Lower leg skin (tissue), 4 donors: ENCODE measurements at regions not wholly inside any gene's neighbourhood (a gene's known extent, or its start where the extent isn't known, plus 50 kb on each side); places are given as distances from the start of the nearest gene placed in this dataset.

ENCODE experiments used
- DNase-seq, 2 donors: peaks; one replicate each; pipeline ENCODE4 v3.0.0-alpha.2; 2019; ENCODE audit warnings: low spot score in 2 of 2
- H3K4me3 ChIP-seq: fragments of 200-600 bp; sonication (generic); 2 replicates; pipeline ENCODE4 v1.5.1; 2017; ENCODE audit warnings: mild to moderate bottlenecking, low read depth; ENCODE audit not compliant: poor library complexity, severe bottlenecking
- CTCF ChIP-seq, 3 donors: fragments of 450-650 bp; IDR thresholded peaks; one replicate each; pipeline ENCODE4 v1.5.1; 2016; ENCODE audit warnings: antibody characterized with exemption in 3 of 3, mild to moderate bottlenecking in 3 of 3, moderate library complexity in 2 of 3
- POLR2A ChIP-seq, 2 donors: fragments of 450-650 bp; IDR thresholded peaks; one replicate each; pipeline ENCODE4 v1.6.1; 2016 to 2017; ENCODE audit warnings: antibody characterized with exemption in 2 of 2, mild to moderate bottlenecking in 1 of 2, moderate library complexity in 1 of 2
- WGBS, 2 donors: methylation state at CpG; one replicate each; pipeline ENCODE4 v1.1.5; 2018; 5-methylcytosine and 5-hydroxymethylcytosine counted together
- intact Hi-C: fragments of 100-400 bp; cut with DNase I; formaldehyde crosslinking; loops from one replicate; pipeline ENCODE4 v1.15.0; 2023; ENCODE audit warnings: low total_unique reads

- WGBS, 2 donors: 54 to 60% methylated on average over 1 of the region's 1 CpG
- intact Hi-C loops: no loop called here
- no peak for TF ChIP-seq CTCF (IDR thresholded peaks at IDR 0.05)
- TF ChIP-seq POLR2A (IDR thresholded peaks at IDR 0.05): no peak
- DNase-seq: no peak
- no peak overlapping the region for H3K4me3 ChIP-seq
These were observed 300.6 kb upstream of the POGK start for GRCh38 chr1:166538646-166539045.

DNA sequence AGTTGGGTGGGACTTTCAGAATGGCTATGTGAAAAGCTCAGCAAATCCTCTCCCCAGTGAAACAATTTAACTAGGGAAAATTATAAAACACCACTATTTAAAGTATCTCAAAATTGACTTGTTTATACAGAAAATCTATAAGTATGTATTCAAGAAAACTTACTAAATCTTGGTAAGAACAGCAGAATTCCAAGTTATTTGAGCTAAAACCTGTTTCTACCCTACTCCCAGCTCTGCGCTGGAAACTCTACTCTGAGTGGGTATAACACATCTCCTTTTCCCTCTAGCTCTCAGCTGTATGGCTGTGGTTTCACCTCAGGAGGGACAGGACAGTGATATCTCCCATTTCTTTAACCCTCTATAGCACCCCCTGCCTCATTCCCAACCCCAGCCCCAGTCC lies 295.2 kb upstream of the POGK start:
- 93 to 95% methylated on average over 1 of the region's 1 CpG for WGBS, 2 donors
- no peak for DNase-seq
- no peak for TF ChIP-seq POLR2A (IDR thresholded peaks at IDR 0.05)
- no peak for TF ChIP-seq CTCF (IDR thresholded peaks at IDR 0.05)
- no peak overlapping the region for H3K4me3 ChIP-seq
- intact Hi-C loops: no loop called here

- no peak for DNase-seq
- TF ChIP-seq CTCF (IDR thresholded peaks at IDR 0.05) (no peak), POLR2A (IDR thresholded peaks at IDR 0.05) (no peak)
- H3K4me3 ChIP-seq: no peak overlapping the region
- intact Hi-C loops: no loop called here
- WGBS, 2 donors: 68 to 92% methylated on average over 1 of the region's 1 CpG
These were observed 294.7 kb upstream of the POGK start for GRCh38 chr1:166544561-166544960.

DNA sequence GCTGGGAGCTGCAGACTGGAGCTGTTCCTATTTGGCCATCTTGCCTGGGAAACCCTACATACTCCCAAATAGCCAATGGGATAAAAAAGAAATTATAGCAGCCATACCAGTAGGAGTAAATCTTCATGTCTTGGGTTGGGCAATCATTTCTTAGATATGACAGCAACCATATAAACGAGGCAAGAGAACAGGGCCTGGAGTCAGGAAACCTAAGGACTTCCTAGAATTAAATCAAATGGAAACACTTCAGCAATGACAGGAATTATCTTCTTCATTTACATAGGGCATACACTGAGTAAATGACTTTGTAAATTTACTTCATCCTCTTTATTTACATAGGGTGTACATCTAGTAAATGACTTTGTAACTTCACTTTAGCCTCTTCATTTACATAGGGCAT lies 286.6 kb upstream of the POGK start:
- intact Hi-C loops: no loop called here
- no peak overlapping the region for H3K4me3 ChIP-seq
- DNase-seq: no peak
- WGBS, 2 donors: 29 to 36% methylated on average over 1 of the region's 1 CpG
- TF ChIP-seq CTCF (IDR thresholded peaks at IDR 0.05): no peak
- TF ChIP-seq POLR2A (IDR thresholded peaks at IDR 0.05): no peak

GRCh38 chr1:166570954-166571353 lies 268.3 kb upstream of the POGK start:
- TF ChIP-seq CTCF (IDR thresholded peaks at IDR 0.05): no peak
- no peak for TF ChIP-seq POLR2A (IDR thresholded peaks at IDR 0.05)
- intact Hi-C loops: no loop called here
- H3K4me3 ChIP-seq: no peak overlapping the region
- DNase-seq: no peak

GRCh38 chr1:166573199-166573598 lies 266.1 kb upstream of the POGK start:
- intact Hi-C loops: no loop called here
- 83 to 88% methylated on average over 1 of the region's 1 CpG for WGBS, 2 donors
- TF ChIP-seq POLR2A (IDR thresholded peaks at IDR 0.05): no peak
- TF ChIP-seq CTCF (IDR thresholded peaks at IDR 0.05): no peak
- DNase-seq: no peak
- no peak overlapping the region for H3K4me3 ChIP-seq
